K562 (cell line): ENCODE measurements at regions not wholly inside any gene's neighbourhood (a gene's known extent, or its start where the extent isn't known, plus 50 kb on each side); places are given as distances from the start of the nearest gene placed in this dataset.

Source experiments
- HMGN3 ChIP-seq: IDR thresholded peaks from 2 replicates; pipeline ENCODE4 v1.6.1; 2011; ENCODE audit warnings: borderline replicate concordance, low read depth, mild to moderate bottlenecking, mixed read lengths, low read length; ENCODE audit not compliant: insufficient read length; ENCODE audit errors: extremely low read depth
- JUND ChIP-seq, 2 experiments: IDR thresholded peaks; 2 replicates in 1 of 2; 3 replicates in 1 of 2; pipeline ENCODE4 v1.6.1; 2011; ENCODE audit warnings: borderline replicate concordance in 2 of 2, low read depth in 2 of 2, low read length in 2 of 2, improper control_type of control experiment in 1 of 2, missing biosample characterization in 1 of 2, missing genetic modification characterization in 1 of 2, missing genetic modification reagents in 1 of 2
- THAP7 ChIP-seq: fragments of 250-450 bp; sonication (Bioruptor Pico); IDR thresholded peaks from 2 replicates; pipeline ENCODE4 v1.5.0; 2021
- U2AF1 ChIP-seq: fragments of 200-400 bp; formaldehyde crosslinking; optimal IDR thresholded peaks from 2 replicates; pipeline ENCODE3; 2017; ENCODE audit warnings: mild to moderate bottlenecking, low read depth, low read length, moderate library complexity

GRCh38 chr5:163696579-163696887 lies 191.1 kb downstream of the MAT2B start:
- TF ChIP-seq JUND (IDR thresholded peaks at IDR 0.05; ENCODE audit: borderline replicate concordance, low read depth, low read length), result no peak
- no peak for TF ChIP-seq JUND (tag; IDR thresholded peaks at IDR 0.05; ENCODE audit: borderline replicate concordance, low read depth, low read length)
- no peak for TF ChIP-seq HMGN3
- TF ChIP-seq THAP7 (CRISPR knock-in tag), result no peak
- no peak for TF ChIP-seq U2AF1
